ENCODE measurements at regions not wholly inside any gene's neighbourhood (a gene's known extent, or its start where the extent isn't known, plus 50 kb on each side); places are given as distances from the start of the nearest gene placed in this dataset.

GRCh38 chr20:12012241-12013222, 94.8 kb downstream of the BTBD3 start:
- WGBS, 2 donors: 56 to 62% methylated on average over 9 of the region's 9 CpGs
- peak; percentile 82 to 95 (median 88) for TF ChIP-seq CTCF (IDR thresholded peaks at IDR 0.05)

GRCh38 chr20:12014276-12014675, 96.6 kb downstream of the BTBD3 start:
- FAIRE-seq (no peak), ATAC-seq (no peak), DNase-seq (no peak)
- Histone ChIP-seq H3K4me1 (peaks cover 0 to 4% (median 0%) of the 10 kb centered on the region in 3 donors), H3K27me3 (no peaks in the 10 kb centered on the region), H3K27ac (no peak overlapping the region), H3K36me3 (no peaks in the 10 kb centered on the region), H3K9me3 (no peaks in the 10 kb centered on the region), H3K4me3 (no peak overlapping the region)
- TF ChIP-seq CTCF (IDR thresholded peaks at IDR 0.05): no peak
- 91 to 92% methylated on average over 4 of the region's 4 CpGs for WGBS, 2 donors
- intact Hi-C loops (cut with DNase I): loop anchor here in 1 of 3 donors (10.0 kb wide), 1 partner anchor 191 kb away; no protein-coding TSS in a partner anchor

More at GRCh38 chr20:12012241-12013222, 94.8 kb downstream of the BTBD3 start:
- H3K27me3 ChIP-seq: no peaks in the 10 kb centered on the region
- ATAC-seq: peak; percentile 95 to 100 (median 99)
- DNase-seq: peak in 4 of 6 donors; percentile 20 to 73 (median 43)
- peak overlapping the region in 1 of 4 donors; percentile 8 for H3K4me3 ChIP-seq
- no peaks in the 10 kb centered on the region for H3K9me3 ChIP-seq
- intact Hi-C loops (cut with DNase I): loop anchor here in 1 of 3 donors (10.0 kb wide), 1 partner anchor 192 kb away; no protein-coding TSS in a partner anchor
- no peaks in the 10 kb centered on the region for H3K36me3 ChIP-seq
- H3K4me1 ChIP-seq: peaks cover 0 to 4% (median 0%) of the 10 kb centered on the region in 3 donors
- no peak for FAIRE-seq
- no peak overlapping the region for H3K27ac ChIP-seq

- FAIRE-seq (no peak), DNase-seq (no peak), ATAC-seq (no peak)
- no peak for TF ChIP-seq CTCF (IDR thresholded peaks at IDR 0.05)
- no peaks in the 10 kb centered on the region for H3K9me3 ChIP-seq
- peaks cover 0 to 4% (median 0%) of the 10 kb centered on the region in 3 donors for H3K4me1 ChIP-seq
- no peaks in the 10 kb centered on the region for H3K27me3 ChIP-seq
- H3K27ac ChIP-seq: no peak overlapping the region
- no peak overlapping the region for H3K4me3 ChIP-seq
- WGBS, 2 donors: 97 to 99% methylated on average over 1 of the region's 1 CpG
- H3K36me3 ChIP-seq: no peaks in the 10 kb centered on the region
- intact Hi-C loops (cut with DNase I): loop anchor here in 1 of 3 donors (10.0 kb wide), 1 partner anchor 190 kb away; no protein-coding TSS in a partner anchor
Observed at GRCh38 chr20:12014736-12015135, 97.0 kb downstream of the BTBD3 start.

GRCh38 chr20:12016291-12016690, 98.6 kb downstream of the BTBD3 start:
- Histone ChIP-seq H3K27me3 (no peaks in the 10 kb centered on the region), H3K4me1 (peaks cover 0 to 4% (median 0%) of the 10 kb centered on the region in 3 donors), H3K36me3 (no peaks in the 10 kb centered on the region), H3K9me3 (no peaks in the 10 kb centered on the region), H3K4me3 (no peak overlapping the region), H3K27ac (no peak overlapping the region)
- DNase-seq (no peak), ATAC-seq (no peak), FAIRE-seq (no peak)
- TF ChIP-seq CTCF (IDR thresholded peaks at IDR 0.05): no peak
- intact Hi-C loops (cut with DNase I): loop anchor here in 1 of 3 donors (10.0 kb wide), 1 partner anchor 189 kb away; no protein-coding TSS in a partner anchor
- WGBS, 2 donors: 56 to 57% methylated on average over 2 of the region's 2 CpGs
